ENCODE measurements at regions not wholly inside any gene's neighbourhood (a gene's known extent, or its start where the extent isn't known, plus 50 kb on each side); places are given as distances from the start of the nearest gene placed in this dataset.

GRCh38 chr9:81268048-81268447 is 421.3 kb downstream of the TLE1 start:
- intact Hi-C loops (cut with micrococcal nuclease): no loop called here
- Mint-ChIP-seq H3K4me3 (no peak overlapping the region), H3K27me3 (no peaks in the 10 kb centered on the region), H3K9me3 (peaks cover 2% of the 10 kb centered on the region), H3K36me3 (ENCODE audit: low read depth) (no peaks in the 10 kb centered on the region), H3K4me1 (no peaks in the 10 kb centered on the region), H3K27ac (no peak overlapping the region)
- POLR2A ChIA-PET: no interaction called here
- CTCF ChIA-PET: no interaction called here
- no peak for DNase-seq
- ATAC-seq (ENCODE audit: low read depth): no peak
- TF ChIP-seq CTCF (IDR thresholded peaks at IDR 0.05): no peak

GRCh38 chr9:81266674-81267073 is 422.7 kb downstream of the TLE1 start:
- Mint-ChIP-seq H3K36me3 (ENCODE audit: low read depth) (no peaks in the 10 kb centered on the region), H3K27me3 (no peaks in the 10 kb centered on the region), H3K9me3 (peaks cover 2% of the 10 kb centered on the region), H3K4me1 (no peaks in the 10 kb centered on the region), H3K27ac (no peak overlapping the region), H3K4me3 (no peak overlapping the region)
- ChIA-PET CTCF (no interaction called here), POLR2A (no interaction called here)
- no peak for ATAC-seq (ENCODE audit: low read depth)
- TF ChIP-seq CTCF (IDR thresholded peaks at IDR 0.05): no peak
- DNase-seq: no peak
- intact Hi-C loops (cut with micrococcal nuclease): no loop called here

- no peak for DNase-seq
- no peaks in the 10 kb centered on the region for H3K36me3 Mint-ChIP-seq (ENCODE audit: low read depth)
- peaks cover 5% of the 10 kb centered on the region for H3K9me3 Mint-ChIP-seq
- ChIA-PET CTCF (no interaction called here), POLR2A (no interaction called here)
- no peak overlapping the region for H3K27ac Mint-ChIP-seq
- no peaks in the 10 kb centered on the region for H3K27me3 Mint-ChIP-seq
- intact Hi-C loops (cut with micrococcal nuclease): no loop called here
- H3K4me3 Mint-ChIP-seq: no peak overlapping the region
- no peaks in the 10 kb centered on the region for H3K4me1 Mint-ChIP-seq
- no peak for ATAC-seq (ENCODE audit: low read depth)
- no peak for TF ChIP-seq CTCF (IDR thresholded peaks at IDR 0.05)
Measured at GRCh38 chr9:81266086-81266485, 423.3 kb downstream of the TLE1 start.

- CTCF ChIA-PET: no interaction called here
- no peak overlapping the region for H3K27ac Mint-ChIP-seq
Measured at GRCh38 chr9:81264516-81264915, 424.8 kb downstream of the TLE1 start.

GRCh38 chr9:81259896-81260295 is 429.5 kb downstream of the TLE1 start:
- DNase-seq (no peak), ATAC-seq (ENCODE audit: low read depth) (no peak)
- intact Hi-C loops (cut with micrococcal nuclease): no loop called here
- Mint-ChIP-seq H3K4me1 (no peaks in the 10 kb centered on the region), H3K27ac (no peak overlapping the region), H3K36me3 (ENCODE audit: low read depth) (no peaks in the 10 kb centered on the region), H3K4me3 (no peak overlapping the region), H3K9me3 (peaks cover 8% of the 10 kb centered on the region), H3K27me3 (no peaks in the 10 kb centered on the region)
- POLR2A ChIA-PET: no interaction called here
- CTCF ChIA-PET: no interaction called here
- TF ChIP-seq CTCF (IDR thresholded peaks at IDR 0.05): no peak

More at GRCh38 chr9:81264516-81264915, 424.8 kb downstream of the TLE1 start:
- POLR2A ChIA-PET: no interaction called here
- Mint-ChIP-seq H3K4me3 (no peak overlapping the region), H3K27me3 (no peaks in the 10 kb centered on the region), H3K4me1 (no peaks in the 10 kb centered on the region), H3K36me3 (ENCODE audit: low read depth) (no peaks in the 10 kb centered on the region), H3K9me3 (peaks cover 8% of the 10 kb centered on the region)
- DNase-seq (no peak), ATAC-seq (ENCODE audit: low read depth) (no peak)
- TF ChIP-seq CTCF (IDR thresholded peaks at IDR 0.05): no peak
- intact Hi-C loops (cut with micrococcal nuclease): no loop called here

Data from activated B cell treated with CpG ODN at 0.5 μM for 24 hours (primary cell).